ENCODE measurements at regions not wholly inside any gene's neighbourhood (a gene's known extent, or its start where the extent isn't known, plus 50 kb on each side); places are given as distances from the start of the nearest gene placed in this dataset.

- TF ChIP-seq EP300 (IDR thresholded peaks at IDR 0.05; ENCODE audit: low read depth), result no peak
- no peak for TF ChIP-seq CTCF (IDR thresholded peaks at IDR 0.05)
- TF ChIP-seq POLR2A (IDR thresholded peaks at IDR 0.05), result no peak
These were observed 56.2 kb upstream of the EFNA5 start for GRCh38 chr5:107726896-107727295.
